HL-60 (cell line): ENCODE measurements at regions not wholly inside any gene's neighbourhood (a gene's known extent, or its start where the extent isn't known, plus 50 kb on each side); places are given as distances from the start of the nearest gene placed in this dataset.

Experiments
- GABPA ChIP-seq: IDR thresholded peaks from 2 replicates; pipeline ENCODE4 v1.6.1; 2012; ENCODE audit warnings: low read depth
- TF ChIP-seq, protein P1 (sequence below): IDR thresholded peaks from one replicate; pipeline ENCODE4 v1.5.1; 2011; ENCODE audit warnings: low read length, control low read depth, inconsistent platforms; ENCODE audit not compliant: insufficient read depth

DNA sequence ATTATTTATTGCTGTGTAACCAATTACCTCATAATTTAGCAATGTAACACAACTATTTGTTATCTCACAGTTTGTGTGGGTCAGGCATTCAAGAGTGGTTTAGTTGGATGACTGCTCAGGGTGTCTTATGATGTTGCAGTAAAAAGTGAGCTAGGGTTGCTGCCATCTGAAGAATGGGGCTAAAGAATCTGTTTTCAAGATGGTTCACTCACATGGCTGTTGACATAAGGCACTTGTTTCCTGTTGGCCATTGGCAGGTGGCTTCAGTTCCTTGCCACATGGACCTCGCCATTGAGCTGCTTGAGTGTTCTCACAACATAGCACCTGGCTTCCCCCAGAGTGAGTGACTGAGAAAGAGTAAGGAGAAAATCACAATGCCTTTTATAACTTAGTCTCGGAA is 123.2 kb downstream of the TMEM17 start:
- TF ChIP-seq, protein P1, sequence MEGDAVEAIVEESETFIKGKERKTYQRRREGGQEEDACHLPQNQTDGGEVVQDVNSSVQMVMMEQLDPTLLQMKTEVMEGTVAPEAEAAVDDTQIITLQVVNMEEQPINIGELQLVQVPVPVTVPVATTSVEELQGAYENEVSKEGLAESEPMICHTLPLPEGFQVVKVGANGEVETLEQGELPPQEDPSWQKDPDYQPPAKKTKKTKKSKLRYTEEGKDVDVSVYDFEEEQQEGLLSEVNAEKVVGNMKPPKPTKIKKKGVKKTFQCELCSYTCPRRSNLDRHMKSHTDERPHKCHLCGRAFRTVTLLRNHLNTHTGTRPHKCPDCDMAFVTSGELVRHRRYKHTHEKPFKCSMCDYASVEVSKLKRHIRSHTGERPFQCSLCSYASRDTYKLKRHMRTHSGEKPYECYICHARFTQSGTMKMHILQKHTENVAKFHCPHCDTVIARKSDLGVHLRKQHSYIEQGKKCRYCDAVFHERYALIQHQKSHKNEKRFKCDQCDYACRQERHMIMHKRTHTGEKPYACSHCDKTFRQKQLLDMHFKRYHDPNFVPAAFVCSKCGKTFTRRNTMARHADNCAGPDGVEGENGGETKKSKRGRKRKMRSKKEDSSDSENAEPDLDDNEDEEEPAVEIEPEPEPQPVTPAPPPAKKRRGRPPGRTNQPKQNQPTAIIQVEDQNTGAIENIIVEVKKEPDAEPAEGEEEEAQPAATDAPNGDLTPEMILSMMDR, result no peak
- no peak for TF ChIP-seq GABPA
